H1 (cell line): ENCODE measurements at regions not wholly inside any gene's neighbourhood (a gene's known extent, or its start where the extent isn't known, plus 50 kb on each side); places are given as distances from the start of the nearest gene placed in this dataset.

Source experiments
- CTCF ChIA-PET: fragments of 300-600 bp; sonication (Branson Sonifier 250); formaldehyde crosslinking; loops from one replicate; lab custom pipeline; 2021; ENCODE audit not compliant: partially characterized antibody; lab: Charles Lee
- POLR2A ChIA-PET: fragments of 300-600 bp; sonication (Branson Sonifier 250); formaldehyde crosslinking; loops from one replicate; lab custom pipeline; 2021; ENCODE audit warnings: inconsistent platforms; ENCODE audit not compliant: partially characterized antibody; lab: Charles Lee
- DNase-seq, 2 experiments: peaks; one replicate each; pipeline versions ENCODE4 v3.0.0 to v3.0.0-alpha.2; 2010 to 2022; ENCODE audit warnings: low spot score in 2 of 2, low read depth in 1 of 2, mixed read lengths in 1 of 2
- FAIRE-seq: peaks from 2 replicates; lab custom pipeline; 2011; peaks lifted over from hg19 to GRCh38; lab: Jason Lieb, UNC
- H2AFZ ChIP-seq: 2 replicates; pipeline ENCODE4 v1.8.1; 2012; ENCODE audit warnings: low read length, inconsistent platforms
- H2AK5ac ChIP-seq: 2 replicates; pipeline ENCODE4 v1.6.1; 2013; ENCODE audit warnings: low read depth, low read length
- H2BK120ac ChIP-seq: replicated peaks from 2 replicates; pipeline ENCODE3; 2013; ENCODE audit warnings: low read depth, low read length, inconsistent platforms
- H2BK12ac ChIP-seq: 2 replicates; pipeline ENCODE4 v1.6.1; 2013; ENCODE audit warnings: low read depth, low read length
- H2BK15ac ChIP-seq: 2 replicates; pipeline ENCODE4 v1.6.1; 2013; ENCODE audit warnings: low read length
- H2BK20ac ChIP-seq: 2 replicates; pipeline ENCODE4 v1.6.1; 2013; ENCODE audit warnings: low read length
- H2BK5ac ChIP-seq: 2 replicates; pipeline ENCODE4 v1.6.1; 2013; ENCODE audit warnings: low read depth, low read length
- H3K14ac ChIP-seq: 2 replicates; pipeline ENCODE4 v1.6.1; 2013; ENCODE audit warnings: inconsistent platforms; ENCODE audit not compliant: insufficient read length
- H3K18ac ChIP-seq: 2 replicates; pipeline ENCODE4 v1.6.1; 2013; ENCODE audit warnings: low read length; ENCODE audit errors: extremely low read depth
- H3K23ac ChIP-seq: 2 replicates; pipeline ENCODE4 v1.6.1; 2013; ENCODE audit warnings: inconsistent platforms; ENCODE audit not compliant: insufficient read length
- H3K23me2 ChIP-seq: 2 replicates; pipeline ENCODE4 v1.6.1; 2013; ENCODE audit warnings: low read depth, low read length
- H3K27ac ChIP-seq: 2 replicates; pipeline ENCODE4 v1.6.1; 2011; ENCODE audit warnings: low read depth, low read length, inconsistent platforms
- H3K27me3 ChIP-seq, 4 experiments: replicated peaks in 1 of 4; 1 replicate in 1 of 4; 2 replicates in 3 of 4; pipeline versions ENCODE4 v1.6.1 to v1.8.1; 2011 to 2013; ENCODE audit warnings: low read length in 3 of 4, mild to moderate bottlenecking in 3 of 4, inconsistent platforms in 2 of 4, mixed read lengths in 2 of 4, moderate library complexity in 1 of 4; ENCODE audit not compliant: control insufficient read depth in 3 of 4, insufficient read depth in 3 of 4; ENCODE audit errors: extremely low read depth in 1 of 4
- H3K36me3 ChIP-seq, 4 experiments: 2 replicates each; pipeline versions ENCODE4 v1.6.1 to v1.8.1; 2011 to 2013; ENCODE audit warnings: mild to moderate bottlenecking in 4 of 4, low read length in 3 of 4, moderate library complexity in 2 of 4, control low read depth in 1 of 4, inconsistent platforms in 1 of 4; ENCODE audit not compliant: insufficient read depth in 4 of 4, control insufficient read depth in 2 of 4
- H3K4ac ChIP-seq: replicated peaks from 2 replicates; pipeline ENCODE3; 2013; ENCODE audit warnings: low read length, low read depth, mixed read lengths, inconsistent platforms; ENCODE audit not compliant: insufficient read length
- H3K4me1 ChIP-seq, 4 experiments: replicated peaks in 1 of 4; 1 replicate in 1 of 4; 2 replicates in 3 of 4; pipeline versions ENCODE4 v1.6.1 to v1.8.1; 2011 to 2013; ENCODE audit warnings: low read length in 3 of 4, inconsistent platforms in 2 of 4, mixed read lengths in 1 of 4; ENCODE audit not compliant: insufficient read depth in 4 of 4, control insufficient read depth in 3 of 4
- H3K4me2 ChIP-seq, 2 experiments: 2 replicates each; pipeline versions ENCODE4 v1.6.1 to v1.8.1; 2011 to 2013; ENCODE audit warnings: low read depth in 2 of 2, low read length in 2 of 2, control low read depth in 1 of 2, inconsistent platforms in 1 of 2, mild to moderate bottlenecking in 1 of 2; ENCODE audit not compliant: insufficient read depth in 1 of 2
- H3K4me3 ChIP-seq, 4 experiments: fragments of 200-600, 300-600 bp in 1 of 4; sonication (generic), shearing (Covaris generic), sonication (Bioruptor Twin) in 1 of 4; 2 replicates each; pipeline versions ENCODE4 v1.5.1 to v1.8.1; 2011 to 2016; ENCODE audit warnings: low read length in 4 of 4, low read depth in 3 of 4, control low read depth in 2 of 4, inconsistent platforms in 2 of 4, mild to moderate bottlenecking in 2 of 4, mixed read lengths in 1 of 4, moderate library complexity in 1 of 4; ENCODE audit not compliant: insufficient read depth in 2 of 4; ENCODE audit errors: extremely low read depth in 1 of 4
- H3K56ac ChIP-seq: replicated peaks from 2 replicates; pipeline ENCODE3; 2013; ENCODE audit warnings: low read depth, mild to moderate bottlenecking, mixed read lengths, low read length, inconsistent platforms; ENCODE audit not compliant: insufficient read length
- H3K79me1 ChIP-seq: 2 replicates; pipeline ENCODE4 v1.6.1; 2013; ENCODE audit warnings: low read depth, low read length, control low read depth
- H3K79me2 ChIP-seq, 2 experiments: 2 replicates each; pipeline versions ENCODE4 v1.6.1 to v1.8.1; 2012 to 2013; ENCODE audit warnings: low read length in 2 of 2, mild to moderate bottlenecking in 2 of 2, inconsistent platforms in 1 of 2; ENCODE audit not compliant: insufficient read depth in 2 of 2, control insufficient read depth in 1 of 2
- H3K9ac ChIP-seq, 4 experiments: replicated peaks in 1 of 4; 1 replicate in 1 of 4; 2 replicates in 3 of 4; pipeline versions ENCODE4 v1.6.1 to v1.8.1; 2011 to 2013; ENCODE audit warnings: low read depth in 3 of 4, low read length in 3 of 4, control low read depth in 2 of 4, mild to moderate bottlenecking in 2 of 4, moderate library complexity in 2 of 4, inconsistent platforms in 1 of 4; ENCODE audit errors: extremely low read depth in 1 of 4
- H3K9me3 ChIP-seq, 2 experiments: 2 replicates each; pipeline versions ENCODE4 v1.6.1 to v1.8.1; 2012 to 2013; ENCODE audit warnings: mild to moderate bottlenecking in 2 of 2, moderate library complexity in 2 of 2, control low read depth in 1 of 2, inconsistent platforms in 1 of 2, low read depth in 1 of 2, low read length in 1 of 2, mixed read lengths in 1 of 2; ENCODE audit not compliant: insufficient read depth in 2 of 2
- H4K20me1 ChIP-seq, 2 experiments: replicated peaks in 1 of 2; 2 replicates each; pipeline versions ENCODE3 to v1.8.1; 2011 to 2013; ENCODE audit warnings: inconsistent platforms in 2 of 2, low read length in 2 of 2, mild to moderate bottlenecking in 1 of 2; ENCODE audit not compliant: insufficient read depth in 2 of 2, control insufficient read depth in 1 of 2
- H4K5ac ChIP-seq: 2 replicates; pipeline ENCODE4 v1.6.1; 2013; ENCODE audit warnings: low read length, low read depth, mixed read lengths, inconsistent platforms; ENCODE audit not compliant: insufficient read length
- H4K8ac ChIP-seq: 2 replicates; pipeline ENCODE4 v1.8.0; 2013; ENCODE audit warnings: mild to moderate bottlenecking, moderate library complexity, low read length, inconsistent platforms; ENCODE audit not compliant: insufficient read depth; ENCODE audit errors: extremely low read depth
- H4K91ac ChIP-seq: replicated peaks from 2 replicates; pipeline ENCODE3; 2013; ENCODE audit warnings: low read length, mixed read lengths, inconsistent platforms; ENCODE audit not compliant: insufficient read length
- BACH1 ChIP-seq: IDR thresholded peaks from 2 replicates; pipeline ENCODE4 v1.6.1; 2012; ENCODE audit warnings: low read length, improper control_type of control experiment
- CBX8 ChIP-seq: fragments of 300-800, 300-1000 bp; sonication (generic); IDR thresholded peaks from 2 replicates; pipeline ENCODE4 v1.7.1; 2016; ENCODE audit warnings: low read depth, low read length, borderline replicate concordance
- EGR1 ChIP-seq: IDR thresholded peaks from 2 replicates; pipeline ENCODE4 v1.6.1; 2011; ENCODE audit warnings: low read depth, low read length, borderline replicate concordance
- EP300 ChIP-seq, 2 experiments: IDR thresholded peaks; 1 replicate in 1 of 2; 2 replicates in 1 of 2; pipeline ENCODE4 v1.6.1; 2011 to 2012; ENCODE audit warnings: low read depth in 2 of 2, low read length in 2 of 2, mild to moderate bottlenecking in 2 of 2, borderline replicate concordance in 1 of 2, inconsistent platforms in 1 of 2, moderate library complexity in 1 of 2
- HDAC6 ChIP-seq: IDR thresholded peaks from one replicate; pipeline ENCODE4 v1.7.1; 2012; ENCODE audit warnings: low read depth, mild to moderate bottlenecking, inconsistent platforms, low read length, moderate library complexity
- KDM1A ChIP-seq: fragments of 200-600, 300-600 bp; sonication (generic); IDR thresholded peaks from 2 replicates; pipeline ENCODE4 v1.7.1; 2016; ENCODE audit warnings: mild to moderate bottlenecking, low read length, borderline replicate concordance
- MAX ChIP-seq: IDR thresholded peaks from 2 replicates; pipeline ENCODE4 v1.6.1; 2012; ENCODE audit warnings: inconsistent platforms
- POU5F1 ChIP-seq: IDR thresholded peaks from 2 replicates; pipeline ENCODE4 v1.6.1; 2011; ENCODE audit warnings: low read depth, mild to moderate bottlenecking, low read length, moderate library complexity
- SAP30 ChIP-seq: fragments of 300-600 bp; sonication (generic); IDR thresholded peaks from 2 replicates; pipeline ENCODE4 v1.7.1; 2012; ENCODE audit warnings: low read length, moderate library complexity, mild to moderate bottlenecking, inconsistent platforms; ENCODE audit not compliant: insufficient read depth, insufficient replicate concordance
- SUZ12 ChIP-seq: fragments of 200-600 bp; sonication (generic); IDR thresholded peaks from 2 replicates; pipeline ENCODE4 v1.6.1; 2012; ENCODE audit warnings: mild to moderate bottlenecking, inconsistent platforms, low read length, moderate library complexity, mixed read lengths
- TAF7 ChIP-seq: optimal IDR thresholded peaks from 2 replicates; pipeline ENCODE3; 2011; ENCODE audit warnings: low read depth, mild to moderate bottlenecking, inconsistent platforms, low read length, moderate library complexity, borderline replicate concordance
- TCF12 ChIP-seq: IDR thresholded peaks from 2 replicates; pipeline ENCODE4 v1.6.1; 2011; ENCODE audit warnings: low read depth, mild to moderate bottlenecking, low read length
- WGBS, 2 experiments: shearing (Covaris generic) in 1 of 2; methylation state at CpG; one replicate each; pipeline versions ENCODE4 v1.1.6 to v1.1.7; 2013 to 2015; ENCODE audit warnings: low lambda C conversion rate in 2 of 2, mixed read lengths in 2 of 2, inconsistent platforms in 1 of 2, low coverage in 1 of 2, missing lambda C conversion rate in 1 of 2; ENCODE audit not compliant: insufficient replicate concordance in 2 of 2, insufficient coverage in 1 of 2, insufficient read length in 1 of 2; ENCODE audit errors: extremely low coverage in 1 of 2, missing lambda C conversion rate in 1 of 2; 5-methylcytosine and 5-hydroxymethylcytosine counted together

- Histone ChIP-seq H3K23ac (no peak overlapping the region), H3K79me1 (no peaks in the 10 kb centered on the region), H2BK120ac (no peak overlapping the region), H3K4me1 (peaks cover 0 to 3% (median 0%) of the 10 kb centered on the region in 4 experiments; a peak in 1 of 7 replicates), H2BK15ac (no peak overlapping the region), H3K9ac (no peak overlapping the region), H3K4ac (no peak overlapping the region), H3K4me3 (no peak overlapping the region), H3K27ac (no peak overlapping the region), H3K14ac (no peak overlapping the region), H3K9me3 (no peaks in the 10 kb centered on the region), H3K36me3 (no peaks in the 10 kb centered on the region), H4K91ac (no peak overlapping the region), H2BK5ac (no peak overlapping the region), H2BK12ac (no peak overlapping the region), H3K56ac (no peak overlapping the region), H2BK20ac (no peak overlapping the region), H4K5ac (no peak overlapping the region), H2AK5ac (no peak overlapping the region), H4K8ac (no peak overlapping the region), H3K23me2 (no peaks in the 10 kb centered on the region), H3K27me3 (no peaks in the 10 kb centered on the region), H3K79me2 (no peaks in the 10 kb centered on the region), H2AFZ (no peak overlapping the region), H3K18ac (no peak overlapping the region), H4K20me1 (no peaks in the 10 kb centered on the region), H3K4me2 (no peak overlapping the region)
- 87% methylated on average over 2 of the region's 2 CpGs; no CpG with 5 or more reads in 1 of the 2 experiments for WGBS, 2 experiments
- FAIRE-seq (no peak), DNase-seq (no peak)
- ChIA-PET CTCF (interaction anchor here (1.1 kb wide), 1 partner anchor 27 kb away, joined by 3 read pairs; no protein-coding TSS in a partner anchor), POLR2A (no interaction called here)
- TF ChIP-seq CBX8 (no peak), MAX (no peak), BACH1 (no peak), POU5F1 (no peak), SAP30 (no peak), HDAC6 (no peak), SUZ12 (no peak), KDM1A (no peak), TAF7 (no peak), TCF12 (no peak), EP300 (IDR thresholded peaks at IDR 0.05; ENCODE audit: borderline replicate concordance in 1 of 2, low read depth in 2 of 2, low read length in 2 of 2) (no peak), EGR1 (no peak)
These were observed 201.7 kb upstream of the RBBP8 start for GRCh38 chr18:22731398-22731797.
